Osteocyte (in vitro differentiated cells): ENCODE measurements at regions not wholly inside any gene's neighbourhood (a gene's known extent, or its start where the extent isn't known, plus 50 kb on each side); places are given as distances from the start of the nearest gene placed in this dataset.

Source experiments
- DNase-seq: peaks from one replicate; pipeline ENCODE4 v3.0.0; 2021; ENCODE audit warnings: mixed read lengths; ENCODE audit not compliant: unreplicated experiment; ENCODE audit errors: extremely low spot score
- H3K27ac Mint-ChIP-seq: one replicate; pipeline ENCODE4 v1.8.0; 2021; ENCODE audit warnings: mild to moderate bottlenecking, mixed read lengths; ENCODE audit not compliant: unreplicated experiment
- H3K27me3 Mint-ChIP-seq: one replicate; pipeline ENCODE4 v1.8.0; 2021; ENCODE audit warnings: mixed read lengths; ENCODE audit not compliant: unreplicated experiment
- H3K36me3 Mint-ChIP-seq: one replicate; pipeline ENCODE4 v1.8.0; 2021; ENCODE audit warnings: mixed read lengths; ENCODE audit not compliant: unreplicated experiment
- H3K4me1 Mint-ChIP-seq: one replicate; pipeline ENCODE4 v1.8.0; 2021; ENCODE audit warnings: mixed read lengths; ENCODE audit not compliant: unreplicated experiment
- H3K4me3 Mint-ChIP-seq: one replicate; pipeline ENCODE4 v1.8.0; 2021; ENCODE audit warnings: mild to moderate bottlenecking, moderate library complexity, mixed read lengths; ENCODE audit not compliant: unreplicated experiment
- H3K9me3 Mint-ChIP-seq: one replicate; pipeline ENCODE4 v1.8.0; 2021; ENCODE audit warnings: mixed read lengths; ENCODE audit not compliant: unreplicated experiment
- CTCF ChIP-seq: fragments of 200-600 bp; sonication (generic); IDR thresholded peaks from 2 replicates; pipeline ENCODE4 v1.5.0; 2021; ENCODE audit warnings: antibody characterized with exemption, mild to moderate bottlenecking, moderate library complexity

DNA sequence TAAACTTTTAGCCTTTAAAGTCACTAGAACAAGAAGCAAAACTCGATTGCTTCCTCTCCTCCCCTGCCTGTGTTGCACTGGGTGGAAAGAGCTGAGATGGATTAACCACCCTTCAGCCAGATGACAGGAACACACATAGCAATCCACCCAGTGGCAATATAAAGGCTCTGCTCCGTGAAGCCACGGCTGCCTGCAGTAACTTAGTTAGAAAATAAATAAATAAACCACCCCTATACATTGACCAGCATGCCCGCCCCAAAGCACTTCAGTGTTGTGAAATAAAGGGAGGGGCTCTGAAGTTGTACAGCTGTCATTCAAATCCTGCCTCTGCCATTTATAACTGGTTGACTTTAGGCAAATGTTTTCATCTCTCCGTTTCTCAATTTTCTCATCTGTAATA lies 217.1 kb upstream of the LDB2 start:
- DNase-seq, result no peak
- Mint-ChIP-seq H3K4me1 (no peaks in the 10 kb centered on the region), H3K4me3 (no peak overlapping the region), H3K9me3 (peaks cover 10% of the 10 kb centered on the region), H3K36me3 (no peaks in the 10 kb centered on the region), H3K27me3 (no peaks in the 10 kb centered on the region), H3K27ac (no peak overlapping the region)
- TF ChIP-seq CTCF, result no peak

- Mint-ChIP-seq H3K36me3 (no peaks in the 10 kb centered on the region), H3K9me3 (peaks cover 5% of the 10 kb centered on the region), H3K27ac (no peak overlapping the region), H3K4me3 (no peak overlapping the region), H3K4me1 (no peaks in the 10 kb centered on the region), H3K27me3 (no peaks in the 10 kb centered on the region)
- no peak for DNase-seq
- TF ChIP-seq CTCF, result peak; percentile 40
Observed at GRCh38 chr4:17112292-17112659, 213.8 kb upstream of the LDB2 start.

DNA sequence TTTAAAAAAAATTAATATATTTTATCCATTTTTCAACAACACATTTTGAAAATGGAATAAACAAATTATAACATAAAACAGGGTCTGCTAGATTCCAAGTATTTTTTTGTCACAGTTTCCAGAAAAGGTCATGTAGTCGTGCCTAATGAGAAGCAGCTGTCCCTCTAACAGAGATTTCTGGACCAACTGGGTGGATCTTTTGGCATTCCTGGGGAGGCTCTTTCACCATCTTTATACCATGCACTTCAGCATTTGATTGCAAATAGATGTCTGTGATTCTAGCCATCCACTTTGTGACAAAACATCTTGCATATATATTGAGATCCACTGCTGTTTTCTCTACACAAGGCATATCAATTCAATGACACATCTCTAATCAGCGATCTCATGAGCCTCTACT lies 210.7 kb upstream of the LDB2 start:
- no peaks in the 10 kb centered on the region for H3K4me1 Mint-ChIP-seq

GRCh38 chr4:17103231-17103630 lies 204.8 kb upstream of the LDB2 start:
- DNase-seq, result no peak

More for the DNA sequence above, 210.7 kb upstream of the LDB2 start:
- H3K4me3 Mint-ChIP-seq, result no peak overlapping the region
- DNase-seq, result no peak
- H3K9me3 Mint-ChIP-seq, result peaks cover 5% of the 10 kb centered on the region
- no peak overlapping the region for H3K27ac Mint-ChIP-seq
- H3K27me3 Mint-ChIP-seq, result no peaks in the 10 kb centered on the region
- no peaks in the 10 kb centered on the region for H3K36me3 Mint-ChIP-seq
- TF ChIP-seq CTCF, result no peak

GRCh38 chr4:17098996-17099395 lies 200.6 kb upstream of the LDB2 start:
- Mint-ChIP-seq H3K36me3 (no peaks in the 10 kb centered on the region), H3K27ac (no peak overlapping the region)
- no peak for TF ChIP-seq CTCF

More at GRCh38 chr4:17103231-17103630, 204.8 kb upstream of the LDB2 start:
- Mint-ChIP-seq H3K36me3 (no peaks in the 10 kb centered on the region), H3K27ac (no peak overlapping the region), H3K4me1 (no peaks in the 10 kb centered on the region), H3K4me3 (no peak overlapping the region), H3K27me3 (no peaks in the 10 kb centered on the region), H3K9me3 (no peaks in the 10 kb centered on the region)
- no peak for TF ChIP-seq CTCF

More at GRCh38 chr4:17098996-17099395, 200.6 kb upstream of the LDB2 start:
- H3K9me3 Mint-ChIP-seq, result no peaks in the 10 kb centered on the region
- H3K4me1 Mint-ChIP-seq, result no peaks in the 10 kb centered on the region
- DNase-seq, result no peak
- peaks cover 3% of the 10 kb centered on the region for H3K27me3 Mint-ChIP-seq
- H3K4me3 Mint-ChIP-seq, result no peak overlapping the region
